ENCODE measurements at regions not wholly inside any gene's neighbourhood (a gene's known extent, or its start where the extent isn't known, plus 50 kb on each side); places are given as distances from the start of the nearest gene placed in this dataset.

DNA sequence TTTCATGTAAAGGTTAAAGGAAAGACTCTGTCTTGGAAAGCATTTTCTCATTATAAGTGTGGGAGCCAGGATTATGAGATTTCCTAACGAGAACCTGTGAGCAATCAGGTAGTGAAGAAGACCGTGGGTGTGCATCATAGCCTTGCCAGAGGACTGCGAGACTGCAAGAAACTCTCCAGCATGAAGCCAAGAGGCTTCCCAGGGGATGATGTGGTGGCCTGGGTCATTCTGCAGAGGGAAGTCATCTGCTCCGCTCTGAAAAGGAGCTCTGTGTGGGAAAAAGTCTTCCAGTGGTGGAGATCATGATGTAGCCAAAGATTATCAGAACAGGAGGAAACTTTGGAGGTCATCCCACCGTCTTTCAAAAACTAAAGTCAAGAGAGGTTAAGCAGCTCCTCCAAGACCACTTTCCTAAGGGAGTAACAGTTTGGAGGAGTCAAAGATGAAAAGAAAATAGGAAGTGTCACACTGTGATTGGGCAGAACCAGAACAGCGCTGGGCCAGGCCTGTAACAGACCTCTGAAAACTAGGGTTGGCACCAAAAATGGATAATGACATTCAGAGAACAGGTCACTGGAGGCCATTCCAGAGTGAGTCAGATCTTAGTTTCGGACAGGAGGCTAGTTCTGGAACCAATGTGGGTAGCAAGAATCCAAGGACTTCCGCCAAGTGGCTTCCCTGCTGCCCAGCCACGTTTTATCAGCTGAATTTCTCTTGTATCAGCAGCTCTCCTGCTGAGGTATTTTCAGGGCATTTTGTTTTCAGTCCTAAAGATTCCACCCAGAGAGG lies 113.0 kb downstream of the LRATD1 start:
- Histone ChIP-seq H3K9me2 (replicated peaks; ENCODE audit: low read length) (no peaks in the 10 kb centered on the region), H3K4me2 (ENCODE audit: low read length) (no peak overlapping the region), H3K4me1 (ENCODE audit: insufficient read depth, low read length) (peaks cover 10% of the 10 kb centered on the region), H3K9ac (ENCODE audit: low read length) (no peak overlapping the region), H4K20me1 (ENCODE audit: low read length) (no peaks in the 10 kb centered on the region), H3K9me3 (ENCODE audit: low read length) (no peaks in the 10 kb centered on the region), H3F3A (ENCODE audit: low read length, unreplicated experiment) (no peaks in the 10 kb centered on the region), H3K27ac (ENCODE audit: low read length) (no peak overlapping the region), H3K36me3 (ENCODE audit: low read depth, low read length) (no peaks in the 10 kb centered on the region), H2AFZ (ENCODE audit: low read length) (no peak overlapping the region), H3K27me3 (ENCODE audit: low read length) (no peaks in the 10 kb centered on the region), H3K79me2 (ENCODE audit: low read length) (no peaks in the 10 kb centered on the region), H3K4me3 (ENCODE audit: low read length) (no peak overlapping the region)
- ATAC-seq = no peak
- POLR2A ChIA-PET (ENCODE audit: unreplicated experiment) = no interaction called here
- DNase-seq = no peak
- no peak for TF ChIP-seq EZH2 (IDR thresholded peaks at IDR 0.05; ENCODE audit: low read length, unreplicated experiment)
- TF ChIP-seq EZH2phosphoT487 (IDR thresholded peaks at IDR 0.05; ENCODE audit: borderline replicate concordance, low read length) = no peak
- TF ChIP-seq, protein P1, sequence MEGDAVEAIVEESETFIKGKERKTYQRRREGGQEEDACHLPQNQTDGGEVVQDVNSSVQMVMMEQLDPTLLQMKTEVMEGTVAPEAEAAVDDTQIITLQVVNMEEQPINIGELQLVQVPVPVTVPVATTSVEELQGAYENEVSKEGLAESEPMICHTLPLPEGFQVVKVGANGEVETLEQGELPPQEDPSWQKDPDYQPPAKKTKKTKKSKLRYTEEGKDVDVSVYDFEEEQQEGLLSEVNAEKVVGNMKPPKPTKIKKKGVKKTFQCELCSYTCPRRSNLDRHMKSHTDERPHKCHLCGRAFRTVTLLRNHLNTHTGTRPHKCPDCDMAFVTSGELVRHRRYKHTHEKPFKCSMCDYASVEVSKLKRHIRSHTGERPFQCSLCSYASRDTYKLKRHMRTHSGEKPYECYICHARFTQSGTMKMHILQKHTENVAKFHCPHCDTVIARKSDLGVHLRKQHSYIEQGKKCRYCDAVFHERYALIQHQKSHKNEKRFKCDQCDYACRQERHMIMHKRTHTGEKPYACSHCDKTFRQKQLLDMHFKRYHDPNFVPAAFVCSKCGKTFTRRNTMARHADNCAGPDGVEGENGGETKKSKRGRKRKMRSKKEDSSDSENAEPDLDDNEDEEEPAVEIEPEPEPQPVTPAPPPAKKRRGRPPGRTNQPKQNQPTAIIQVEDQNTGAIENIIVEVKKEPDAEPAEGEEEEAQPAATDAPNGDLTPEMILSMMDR (conservative IDR thresholded peaks at IDR 0.05; ENCODE audit: low read depth, low read length) = no peak
- CTCF ChIA-PET = no interaction called here
- no TSS peak for BruUV-seq (replicated peaks)
- intact Hi-C loops (cut with micrococcal nuclease) = no loop called here

DNA sequence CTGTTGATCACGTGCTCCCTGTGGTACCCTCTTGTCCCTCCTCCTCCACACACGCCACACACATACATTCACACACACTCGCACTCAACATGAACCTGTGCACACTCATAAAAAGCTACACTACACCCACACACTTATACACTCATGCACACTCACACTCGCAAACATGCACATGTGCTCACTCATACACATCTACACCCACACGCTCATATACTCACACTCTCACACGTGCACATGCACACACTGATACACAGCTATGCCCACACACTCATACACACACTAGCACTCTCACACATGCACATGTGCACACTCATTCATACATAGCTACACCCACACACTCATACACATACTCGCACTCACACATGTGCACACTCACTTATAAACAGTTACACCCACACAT lies 113.6 kb downstream of the LRATD1 start:
- no peaks in the 10 kb centered on the region for H3K79me2 ChIP-seq (ENCODE audit: low read length)
- H2AFZ ChIP-seq (ENCODE audit: low read length) = no peak overlapping the region
- H3F3A ChIP-seq (ENCODE audit: low read length, unreplicated experiment) = no peaks in the 10 kb centered on the region
- ChIA-PET CTCF (no interaction called here), POLR2A (ENCODE audit: unreplicated experiment) (no interaction called here)
- H4K20me1 ChIP-seq (ENCODE audit: low read length) = no peaks in the 10 kb centered on the region
- no TSS peak for BruUV-seq (replicated peaks)
- H3K27ac ChIP-seq (ENCODE audit: low read length) = no peak overlapping the region
- H3K9me3 ChIP-seq (ENCODE audit: low read length) = no peaks in the 10 kb centered on the region
- H3K9ac ChIP-seq (ENCODE audit: low read length) = no peak overlapping the region
- no peak overlapping the region for H3K4me3 ChIP-seq (ENCODE audit: low read length)
- intact Hi-C loops (cut with micrococcal nuclease) = no loop called here
- H3K4me1 ChIP-seq (ENCODE audit: insufficient read depth, low read length) = peaks cover 16% of the 10 kb centered on the region
- H3K4me2 ChIP-seq (ENCODE audit: low read length) = no peak overlapping the region
- no peaks in the 10 kb centered on the region for H3K36me3 ChIP-seq (ENCODE audit: low read depth, low read length)
- DNase-seq (no peak), ATAC-seq (no peak)
- TF ChIP-seq, protein P1 (conservative IDR thresholded peaks at IDR 0.05; ENCODE audit: low read depth, low read length) = no peak
- TF ChIP-seq EZH2 (IDR thresholded peaks at IDR 0.05; ENCODE audit: low read length, unreplicated experiment) = no peak
- TF ChIP-seq EZH2phosphoT487 (IDR thresholded peaks at IDR 0.05; ENCODE audit: borderline replicate concordance, low read length) = no peak
- H3K9me2 ChIP-seq (replicated peaks; ENCODE audit: low read length) = no peaks in the 10 kb centered on the region
- H3K27me3 ChIP-seq (ENCODE audit: low read length) = no peaks in the 10 kb centered on the region

DNA sequence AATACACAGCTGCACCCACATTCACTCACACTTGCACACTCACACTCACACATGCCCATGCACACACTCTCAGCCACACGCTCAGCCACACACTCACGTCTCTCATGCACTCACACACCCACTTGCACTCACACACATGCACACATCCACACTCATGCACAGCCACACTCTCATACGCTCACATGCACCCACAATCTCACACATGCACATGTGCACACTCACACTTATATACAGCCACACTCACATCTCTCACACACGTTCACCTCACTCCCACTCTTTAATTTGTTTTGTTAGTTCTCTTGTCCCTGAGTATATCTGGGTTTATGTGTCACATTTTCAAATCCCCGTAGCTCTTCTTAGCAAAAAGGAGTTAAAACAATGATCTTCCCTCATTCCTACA lies 114.9 kb downstream of the LRATD1 start:
- intact Hi-C loops (cut with micrococcal nuclease) = no loop called here
- Histone ChIP-seq H3F3A (ENCODE audit: low read length, unreplicated experiment) (no peaks in the 10 kb centered on the region), H3K27ac (ENCODE audit: low read length) (no peak overlapping the region), H3K4me1 (ENCODE audit: insufficient read depth, low read length) (peaks cover 29% of the 10 kb centered on the region), H3K27me3 (ENCODE audit: low read length) (no peaks in the 10 kb centered on the region), H3K4me2 (ENCODE audit: low read length) (no peak overlapping the region), H4K20me1 (ENCODE audit: low read length) (no peaks in the 10 kb centered on the region), H3K9me2 (replicated peaks; ENCODE audit: low read length) (no peaks in the 10 kb centered on the region), H3K36me3 (ENCODE audit: low read depth, low read length) (no peaks in the 10 kb centered on the region), H3K9me3 (ENCODE audit: low read length) (no peaks in the 10 kb centered on the region), H3K9ac (ENCODE audit: low read length) (no peak overlapping the region), H2AFZ (ENCODE audit: low read length) (no peak overlapping the region), H3K4me3 (ENCODE audit: low read length) (no peak overlapping the region), H3K79me2 (ENCODE audit: low read length) (no peaks in the 10 kb centered on the region)
- DNase-seq (no peak), ATAC-seq (no peak)
- TF ChIP-seq EZH2phosphoT487 (IDR thresholded peaks at IDR 0.05; ENCODE audit: borderline replicate concordance, low read length) (no peak), EZH2 (IDR thresholded peaks at IDR 0.05; ENCODE audit: low read length, unreplicated experiment) (no peak)
- TF ChIP-seq, protein P1 (conservative IDR thresholded peaks at IDR 0.05; ENCODE audit: low read depth, low read length) = no peak
- ChIA-PET POLR2A (ENCODE audit: unreplicated experiment) (no interaction called here), CTCF (no interaction called here)
- no TSS peak for BruUV-seq (replicated peaks)

Measured in PC-3 (cell line).